T-helper 2 cell (primary cell): ENCODE measurements at regions not wholly inside any gene's neighbourhood (a gene's known extent, or its start where the extent isn't known, plus 50 kb on each side); places are given as distances from the start of the nearest gene placed in this dataset.
A peak's percentile ranks its signal among the peaks of the same experiment; 100 is the strongest.
"Not testable (repeated sequence)": the region's sequence is repeated elsewhere in the genome, so short reads cannot be mapped to it uniquely, and the experiment has no call there.

Source experiments
- DNase-seq, 5 experiments: peaks; one replicate each; pipeline versions ENCODE4 v3.0.0 to v3.0.0-alpha.2; 2012 to 2022

- no peak for DNase-seq
Measured at GRCh38 chr5:114790403-114790792, 379.3 kb downstream of the TRIM36 start.

GRCh38 chr5:114789773-114790402 lies 379.8 kb downstream of the TRIM36 start:
- DNase-seq = peak in 1 of 5 experiments; percentile 12

- no peak for DNase-seq
Measured at GRCh38 chr5:114782869-114783268, 386.8 kb downstream of the TRIM36 start.

GRCh38 chr5:114782177-114782576 lies 387.5 kb downstream of the TRIM36 start:
- no peak for DNase-seq

- no peak for DNase-seq
Measured at GRCh38 chr5:114780290-114780689, 389.4 kb downstream of the TRIM36 start.

- DNase-seq = no peak
Measured at GRCh38 chr5:114744406-114744805, 382.5 kb downstream of the KCNN2 start.

- DNase-seq = no peak
Measured at GRCh38 chr5:114734238-114734637, 372.4 kb downstream of the KCNN2 start.

- DNase-seq = no peak
Measured at GRCh38 chr5:114729986-114730385, 368.1 kb downstream of the KCNN2 start.

GRCh38 chr5:114727358-114727757 lies 365.5 kb downstream of the KCNN2 start:
- no peak for DNase-seq

GRCh38 chr5:114726131-114726530 lies 364.3 kb downstream of the KCNN2 start:
- DNase-seq = no peak

- no peak for DNase-seq
Measured at GRCh38 chr5:114719268-114719667, 357.4 kb downstream of the KCNN2 start.

GRCh38 chr5:114716955-114717354 lies 355.1 kb downstream of the KCNN2 start:
- DNase-seq = no peak

GRCh38 chr5:114704225-114704893 lies 342.5 kb downstream of the KCNN2 start:
- not testable (repeated sequence) for DNase-seq

GRCh38 chr5:114702731-114703130 lies 340.9 kb downstream of the KCNN2 start:
- DNase-seq = no peak

- DNase-seq = no peak
Measured at GRCh38 chr5:114702136-114702535, 340.3 kb downstream of the KCNN2 start.

- no peak for DNase-seq
Measured at GRCh38 chr5:114700823-114701222, 339.0 kb downstream of the KCNN2 start.

GRCh38 chr5:114695292-114695904 lies 333.5 kb downstream of the KCNN2 start:
- no peak for DNase-seq

- DNase-seq = no peak
Measured at GRCh38 chr5:114686356-114686755, 324.5 kb downstream of the KCNN2 start.

GRCh38 chr5:114678778-114679177 lies 316.9 kb downstream of the KCNN2 start:
- DNase-seq = no peak

GRCh38 chr5:114665551-114665950 lies 303.7 kb downstream of the KCNN2 start:
- no peak for DNase-seq

- no peak for DNase-seq
Measured at GRCh38 chr5:114660791-114661190, 298.9 kb downstream of the KCNN2 start.

GRCh38 chr5:114658194-114658593 lies 296.3 kb downstream of the KCNN2 start:
- DNase-seq = no peak

- DNase-seq = no peak
Measured at GRCh38 chr5:114657342-114658130, 295.7 kb downstream of the KCNN2 start.
